PFSK-1 (cell line): ENCODE measurements at regions not wholly inside any gene's neighbourhood (a gene's known extent, or its start where the extent isn't known, plus 50 kb on each side); places are given as distances from the start of the nearest gene placed in this dataset.

Experiments used
- FOXP2 ChIP-seq: optimal IDR thresholded peaks from 2 replicates; pipeline ENCODE3; 2011; ENCODE audit warnings: borderline replicate concordance, control low read depth, inconsistent platforms; ENCODE audit not compliant: insufficient read depth; ENCODE audit errors: extremely low read length, extremely low read depth
- POLR2AphosphoS5 ChIP-seq: IDR thresholded peaks from 2 replicates; pipeline ENCODE4 v1.6.1; 2012; ENCODE audit warnings: low read depth, mild to moderate bottlenecking, control low read depth, low read length, moderate library complexity
- REST ChIP-seq, 2 experiments: IDR thresholded peaks; 2 replicates each; pipeline versions ENCODE4 v1.6.1 to v1.8.0; 2011 to 2012; ENCODE audit warnings: low read depth in 2 of 2, low read length in 2 of 2, control low read depth in 1 of 2, inconsistent platforms in 1 of 2, mild to moderate bottlenecking in 1 of 2, moderate library complexity in 1 of 2; ENCODE audit not compliant: insufficient read depth in 1 of 2
- SIN3A ChIP-seq: IDR thresholded peaks from 2 replicates; pipeline ENCODE4 v1.6.1; 2012; ENCODE audit warnings: mild to moderate bottlenecking, low read length, moderate library complexity, borderline replicate concordance; ENCODE audit not compliant: insufficient read depth
- TAF1 ChIP-seq: IDR thresholded peaks from 2 replicates; pipeline ENCODE4 v1.6.1; 2012; ENCODE audit warnings: low read length, control low read depth, borderline replicate concordance; ENCODE audit not compliant: insufficient read depth

GRCh38 chr13:110056640-110057039, 250.3 kb downstream of the COL4A1 start:
- TF ChIP-seq POLR2AphosphoS5 (no peak), FOXP2 (no peak), REST (IDR thresholded peaks at IDR 0.05; ENCODE audit: insufficient read depth in 1 of 2, low read depth in 2 of 2, low read length in 2 of 2) (no peak), TAF1 (no peak), SIN3A (no peak)

- TF ChIP-seq FOXP2 = no peak
- TF ChIP-seq REST (IDR thresholded peaks at IDR 0.05; ENCODE audit: insufficient read depth in 1 of 2, low read depth in 2 of 2, low read length in 2 of 2) = no peak
- no peak for TF ChIP-seq TAF1
These were observed 251.9 kb downstream of the COL4A1 start for GRCh38 chr13:110055089-110055488.

- TF ChIP-seq FOXP2 = no peak
- no peak for TF ChIP-seq POLR2AphosphoS5
- no peak for TF ChIP-seq TAF1
- no peak for TF ChIP-seq REST (IDR thresholded peaks at IDR 0.05; ENCODE audit: insufficient read depth in 1 of 2, low read depth in 2 of 2, low read length in 2 of 2)
- TF ChIP-seq SIN3A = no peak
These were observed 252.9 kb downstream of the COL4A1 start for GRCh38 chr13:110054041-110054440.

- TF ChIP-seq POLR2AphosphoS5 (no peak; the same call in none of the 2 replicates), SIN3A (0 out of 2 replicates have a peak, but pooled peaks have one; percentile 36), TAF1 (0 out of 2 replicates have a peak, but pooled peaks have one; percentile 38), FOXP2 (peak; percentile 75), REST (IDR thresholded peaks at IDR 0.05; ENCODE audit: insufficient read depth in 1 of 2, low read depth in 2 of 2, low read length in 2 of 2) (no peak; a peak in 1 of 4 replicates)
These were observed 259.5 kb downstream of the COL4A1 start for GRCh38 chr13:110047496-110047895.

- TF ChIP-seq TAF1 (no peak), SIN3A (no peak), REST (IDR thresholded peaks at IDR 0.05; ENCODE audit: insufficient read depth in 1 of 2, low read depth in 2 of 2, low read length in 2 of 2) (no peak), POLR2AphosphoS5 (no peak), FOXP2 (no peak)
These were observed 260.1 kb downstream of the COL4A1 start for GRCh38 chr13:110046811-110047210.
